HG03095 (cell line): ENCODE measurements at regions not wholly inside any gene's neighbourhood (a gene's known extent, or its start where the extent isn't known, plus 50 kb on each side); places are given as distances from the start of the nearest gene placed in this dataset.

ENCODE experiments used
- ATAC-seq: cut with Tn5 transposase; IDR thresholded peaks from one replicate; pipeline ENCODE4 v1.9.1; 2021; ENCODE audit warnings: moderate library complexity; ENCODE audit not compliant: unreplicated experiment

DNA sequence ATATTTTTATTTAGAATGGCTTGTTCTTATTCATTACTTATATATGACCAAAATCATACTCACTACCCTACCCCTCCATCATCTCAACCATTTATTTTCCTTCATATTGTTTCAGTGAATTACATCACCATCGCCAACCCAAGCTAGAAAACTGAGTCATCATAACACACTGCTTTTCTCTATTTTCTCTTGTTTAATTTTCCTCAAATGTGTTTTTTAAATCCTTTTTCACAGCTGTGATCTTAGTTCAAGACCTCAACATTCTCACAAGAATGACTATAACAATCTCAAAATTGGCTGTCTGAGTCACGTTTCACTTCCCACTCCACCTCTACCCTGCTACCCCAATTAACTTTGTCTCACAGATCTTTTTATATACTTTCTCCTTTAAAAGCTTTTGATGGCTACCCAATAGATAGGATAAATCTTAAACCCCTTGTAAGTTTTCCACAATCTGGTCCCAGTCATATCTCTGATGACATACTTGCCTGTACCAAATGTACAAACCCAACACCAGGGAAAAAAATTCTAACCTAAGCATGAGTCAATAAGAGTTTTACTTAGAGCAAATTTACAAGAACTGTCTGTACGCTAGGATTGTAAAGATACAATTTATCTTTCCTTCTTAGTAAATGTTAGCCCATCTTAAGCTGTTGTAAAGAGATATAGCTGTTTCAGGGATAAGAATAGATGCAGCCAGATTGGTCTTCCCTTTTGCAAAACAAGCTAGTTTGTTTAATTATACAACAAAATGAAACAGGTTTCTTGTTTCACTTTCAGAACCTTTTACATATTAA is 635.1 kb upstream of the SLC39A10 start:
- ATAC-seq, result peak; percentile 69

DNA sequence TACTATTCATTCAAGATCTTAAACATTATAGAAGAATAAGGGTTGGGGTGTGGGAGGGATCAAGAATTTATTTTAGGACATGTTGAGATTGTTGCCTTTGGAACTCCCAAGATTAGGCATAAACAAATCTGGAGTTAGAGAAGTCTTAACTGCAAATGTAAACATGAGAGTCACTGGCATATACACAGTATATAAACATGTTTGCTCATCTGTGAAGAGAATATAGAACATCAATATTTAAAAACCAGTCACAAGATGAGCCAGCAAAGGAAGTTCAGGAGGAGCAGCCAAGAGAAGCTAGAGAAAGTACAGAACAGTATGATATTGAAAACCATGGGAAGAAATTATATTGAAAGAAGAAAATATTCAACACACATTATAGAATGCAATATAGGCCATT is 638.6 kb upstream of the SLC39A10 start:
- no peak for ATAC-seq

DNA sequence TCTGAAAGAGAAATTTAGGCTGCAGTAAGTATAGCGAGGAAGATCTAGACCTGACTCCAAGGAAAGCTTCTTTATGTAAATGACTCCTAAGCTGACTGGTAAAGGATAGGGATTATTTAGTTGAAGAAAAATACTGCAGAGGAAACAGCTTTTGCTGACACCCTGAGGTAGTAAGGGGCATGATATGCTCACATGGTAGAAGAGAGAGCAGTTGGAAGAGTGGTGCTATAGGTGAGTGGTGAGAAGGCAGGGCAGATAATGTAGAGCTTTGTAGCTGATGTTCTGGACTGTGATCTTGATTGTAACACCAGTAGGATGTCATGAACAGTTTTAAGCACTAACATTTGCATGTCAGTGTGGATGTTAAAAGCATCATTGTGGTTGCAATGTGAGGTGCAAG is 639.1 kb upstream of the SLC39A10 start:
- ATAC-seq, result no peak

DNA sequence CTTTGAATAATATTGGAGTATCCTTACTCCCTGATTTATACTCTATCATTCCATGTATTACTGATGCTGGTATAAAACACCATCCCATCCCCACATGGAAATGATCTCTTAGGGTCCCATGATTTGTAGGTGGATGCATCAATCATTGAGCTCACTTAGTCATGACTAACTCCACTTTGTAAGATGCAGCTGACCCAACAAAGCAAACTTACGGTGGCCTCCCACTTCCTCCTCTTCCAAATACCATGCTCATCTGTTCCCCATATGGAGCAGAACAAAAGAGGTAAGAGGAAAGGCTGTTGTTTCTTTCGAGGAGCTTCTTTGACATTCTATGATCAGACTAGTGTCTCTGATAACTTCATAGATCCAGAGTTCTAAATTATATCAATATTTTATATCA is 640.2 kb upstream of the SLC39A10 start:
- ATAC-seq, result no peak

DNA sequence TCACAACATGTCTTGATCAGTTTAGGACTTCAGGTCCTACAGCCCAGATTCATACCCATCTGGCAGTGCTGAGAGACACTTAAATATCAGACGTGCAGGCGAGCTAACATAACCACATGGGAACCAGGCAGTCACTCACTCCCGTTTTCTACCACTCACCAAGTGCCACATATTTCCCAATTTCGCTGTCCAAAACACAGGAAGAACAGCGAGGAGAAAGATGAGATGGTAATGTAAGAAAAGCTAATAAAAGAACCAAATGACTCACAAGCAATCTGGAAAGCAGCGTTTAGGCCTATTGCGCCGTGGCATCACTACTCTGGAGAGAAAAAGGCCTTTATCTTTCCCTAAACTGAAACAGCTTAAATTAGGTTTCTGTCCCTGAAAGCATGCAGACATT is 647.8 kb upstream of the SLC39A10 start:
- no peak for ATAC-seq

DNA sequence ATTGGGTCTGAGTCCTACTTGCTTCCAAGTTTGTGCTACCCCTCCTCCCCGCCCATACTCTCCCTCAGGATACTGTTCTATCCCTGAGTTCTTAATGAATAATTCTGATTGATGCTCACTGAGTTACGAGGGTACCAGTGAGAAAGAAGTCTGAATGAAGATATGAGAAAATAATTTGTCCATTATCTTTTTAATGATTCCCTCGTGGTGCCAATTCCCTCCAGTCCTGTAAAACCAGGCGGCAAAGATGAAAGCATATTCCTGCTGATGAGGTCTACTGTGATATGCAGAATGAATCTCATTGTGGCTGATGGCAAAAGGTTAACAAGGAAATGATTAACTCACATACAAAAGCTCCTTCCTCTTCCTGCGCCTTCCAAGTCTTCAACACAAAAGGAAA is 650.2 kb upstream of the SLC39A10 start:
- ATAC-seq, result no peak

DNA sequence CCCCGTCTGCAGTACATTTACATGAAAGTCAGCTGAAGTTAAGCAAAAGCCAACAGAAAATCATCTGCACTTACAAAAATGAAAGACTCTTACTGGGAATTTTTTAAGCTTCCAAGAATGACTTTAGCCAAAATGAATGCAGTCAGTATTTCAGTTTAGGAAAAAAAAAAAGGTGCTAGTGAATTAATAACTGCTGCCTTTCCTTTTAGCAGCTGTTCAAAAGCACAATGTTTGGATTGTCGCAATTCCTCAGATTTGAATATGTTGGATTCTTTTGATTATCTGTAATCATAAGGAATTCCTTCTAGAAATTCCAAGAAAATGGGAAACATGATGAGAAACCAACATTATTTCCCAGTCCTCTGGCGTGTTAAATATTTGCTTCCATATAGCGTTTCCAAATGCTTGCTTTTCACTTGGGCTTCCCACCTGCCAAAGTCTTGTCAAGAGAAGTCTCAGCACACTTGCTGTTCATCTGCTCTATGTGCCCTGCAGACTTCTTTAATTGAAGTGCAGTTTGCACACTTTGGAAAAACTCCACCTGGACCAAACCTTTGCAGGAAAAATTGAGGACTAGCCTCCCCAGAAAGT is 653.0 kb upstream of the SLC39A10 start:
- ATAC-seq, result no peak

DNA sequence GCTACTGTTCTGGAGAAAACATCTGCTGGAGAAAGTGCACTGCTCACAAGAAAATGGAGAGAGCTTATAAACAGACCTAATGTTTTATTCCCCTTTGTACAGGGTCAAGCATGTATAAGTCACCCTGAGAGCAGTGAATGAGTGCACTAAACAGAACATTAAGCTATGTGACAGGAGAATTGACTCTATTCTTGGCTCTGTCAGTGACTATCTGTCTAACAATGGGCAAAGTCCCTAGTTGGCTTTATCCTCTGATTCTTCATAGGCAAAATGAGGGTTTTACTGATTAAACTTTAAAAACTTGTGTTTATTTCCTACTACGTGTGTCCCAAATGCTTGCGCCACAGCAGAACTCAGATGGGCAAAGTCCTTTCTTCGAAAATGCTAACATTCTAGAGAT is 655.1 kb upstream of the SLC39A10 start:
- no peak for ATAC-seq

DNA sequence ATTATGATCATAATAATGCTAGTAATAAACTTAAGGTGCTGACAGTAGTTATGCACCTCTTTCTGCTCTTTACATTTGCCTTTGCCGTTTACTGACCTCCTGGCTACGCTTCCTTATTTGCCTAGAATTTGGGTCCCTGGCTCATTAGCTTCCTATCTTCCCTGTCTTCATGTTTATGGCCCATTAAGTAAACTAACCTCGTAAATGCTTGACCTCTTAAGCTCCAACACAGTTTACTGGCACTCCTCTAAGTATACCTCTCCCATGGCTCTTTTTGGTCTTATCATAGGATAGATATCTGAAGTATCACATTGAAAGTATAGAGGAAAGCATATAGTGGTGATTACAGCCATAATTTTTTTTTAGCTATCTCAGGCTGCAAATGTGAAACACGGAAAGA is 657.3 kb upstream of the SLC39A10 start:
- ATAC-seq, result no peak

DNA sequence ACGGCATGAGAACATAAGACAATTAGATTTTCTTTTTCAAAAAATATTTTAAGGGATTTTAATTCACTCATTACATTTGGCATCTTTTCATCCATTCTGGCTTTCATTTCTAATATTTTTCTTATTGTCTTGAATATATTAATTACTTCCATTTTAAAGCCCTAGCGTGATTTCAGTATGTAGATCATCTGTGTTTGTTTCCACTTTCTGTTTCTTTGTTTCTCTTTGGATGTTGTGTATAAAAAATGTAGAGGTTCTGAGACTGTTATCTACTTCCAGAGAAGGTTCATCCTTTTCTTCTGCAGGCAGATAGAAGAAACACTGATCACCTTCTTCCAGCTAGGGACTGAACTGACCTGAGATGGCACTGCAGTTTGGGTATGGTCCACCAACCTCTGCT is 664.4 kb upstream of the SLC39A10 start:
- no peak for ATAC-seq

DNA sequence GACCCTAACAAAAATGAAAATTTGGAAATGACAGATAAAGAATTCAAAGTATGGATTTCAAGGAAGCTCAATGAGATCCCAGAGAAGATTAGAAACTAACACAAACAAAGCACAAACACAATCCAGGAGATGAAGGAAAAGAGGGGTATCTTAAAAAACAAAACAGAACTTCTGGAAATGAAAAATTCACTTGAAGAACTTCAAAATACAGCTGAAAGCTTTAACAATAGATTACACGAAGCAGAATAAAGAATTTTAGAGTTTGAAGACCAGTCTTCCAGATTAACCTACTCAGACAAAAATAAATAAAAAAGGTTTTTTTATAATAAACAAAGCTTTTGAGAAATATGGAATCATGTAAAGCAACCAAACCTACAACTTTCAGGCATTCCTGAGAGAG is 671.8 kb upstream of the SLC39A10 start:
- no peak for ATAC-seq

DNA sequence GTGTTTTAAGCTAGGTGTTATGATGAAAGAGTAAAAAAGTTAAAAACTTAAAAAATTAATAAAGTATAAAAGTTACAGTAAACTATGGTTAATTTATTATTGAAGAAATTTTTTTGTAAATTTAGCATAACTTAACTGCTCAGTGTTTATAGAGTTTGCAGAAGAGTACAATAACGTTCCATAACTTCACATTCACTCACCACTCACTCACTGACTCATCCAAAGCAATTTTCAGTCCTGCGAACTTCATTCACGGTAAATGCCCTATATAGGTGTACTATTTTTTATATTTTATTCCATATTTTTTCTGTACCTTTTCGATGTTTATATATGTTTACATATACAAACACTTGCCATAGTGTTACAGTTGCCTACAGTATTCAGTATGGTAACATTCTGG is 694.8 kb upstream of the SLC39A10 start:
- no peak for ATAC-seq

DNA sequence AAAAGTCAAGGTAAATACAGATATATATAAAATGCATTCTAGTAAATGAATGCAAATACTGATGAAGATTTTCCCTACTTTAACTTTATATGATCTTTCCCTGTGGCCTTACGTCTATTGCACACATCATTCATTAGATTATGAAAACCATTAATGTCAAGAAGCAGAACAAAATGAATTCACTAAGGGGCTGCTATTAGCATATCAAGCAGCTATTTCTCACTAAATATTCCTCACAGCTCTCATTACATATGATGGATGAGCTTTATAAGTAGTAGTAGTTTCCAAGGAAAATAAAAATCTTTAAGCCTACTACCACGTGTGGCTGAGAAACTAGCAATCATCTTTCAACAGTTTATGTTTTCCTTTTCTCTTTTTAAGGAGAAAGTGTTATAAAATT is 702.8 kb upstream of the SLC39A10 start:
- no peak for ATAC-seq

DNA sequence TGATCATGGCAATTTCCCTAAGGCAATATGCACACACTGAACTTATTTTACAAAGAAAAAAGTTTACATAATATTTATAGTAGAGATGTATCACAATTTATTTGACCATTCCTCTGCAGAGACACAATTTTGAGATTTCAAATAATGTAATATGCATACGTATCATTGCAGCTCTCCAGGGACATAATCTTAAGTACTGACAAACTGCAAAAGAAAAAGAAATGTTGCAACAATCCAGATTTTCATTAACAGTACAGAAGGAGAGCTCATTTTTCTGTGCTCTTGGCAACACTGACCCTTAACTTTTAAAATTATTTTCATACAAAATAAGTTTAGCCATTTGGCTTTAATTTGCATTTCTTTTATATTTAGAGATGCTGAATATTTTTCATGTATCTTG is 710.2 kb upstream of the SLC39A10 start:
- ATAC-seq, result no peak

DNA sequence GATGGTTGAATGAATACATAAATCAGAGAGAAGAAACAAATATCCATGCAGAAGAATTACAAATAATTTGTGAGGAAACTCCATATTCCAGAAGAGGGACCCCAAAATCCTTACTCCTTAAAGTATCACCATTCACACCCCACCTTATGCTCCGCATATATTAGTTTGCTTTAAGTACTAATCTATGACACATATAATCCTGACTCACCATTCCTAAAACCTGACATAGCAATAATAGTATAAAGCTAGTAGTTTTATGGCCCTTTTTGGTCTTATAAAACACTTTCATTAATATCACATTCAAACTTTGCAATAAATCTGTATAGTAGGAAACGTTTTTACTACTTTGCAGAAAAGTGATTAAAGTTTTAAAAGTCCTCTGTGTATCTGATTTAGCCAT is 719.0 kb upstream of the SLC39A10 start:
- ATAC-seq, result no peak

DNA sequence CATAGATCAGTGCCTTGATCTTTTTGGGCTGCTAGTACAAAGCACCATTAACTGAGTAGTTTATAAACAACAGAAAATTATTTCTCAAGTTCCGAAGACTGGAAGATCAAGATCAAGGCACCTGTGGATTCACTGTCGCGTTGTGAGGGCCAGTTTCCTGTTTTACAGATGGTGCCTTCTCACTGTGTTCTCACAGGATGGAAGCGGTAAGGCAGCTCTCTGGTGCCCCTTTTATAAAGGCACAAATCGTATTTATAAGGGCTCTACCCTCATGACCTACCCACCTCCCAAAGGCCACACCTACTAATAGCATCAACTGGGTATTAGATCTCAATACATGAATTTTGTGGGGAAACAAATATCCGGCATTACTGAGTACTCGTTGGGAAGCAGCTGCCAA is 729.5 kb upstream of the SLC39A10 start:
- ATAC-seq, result no peak

DNA sequence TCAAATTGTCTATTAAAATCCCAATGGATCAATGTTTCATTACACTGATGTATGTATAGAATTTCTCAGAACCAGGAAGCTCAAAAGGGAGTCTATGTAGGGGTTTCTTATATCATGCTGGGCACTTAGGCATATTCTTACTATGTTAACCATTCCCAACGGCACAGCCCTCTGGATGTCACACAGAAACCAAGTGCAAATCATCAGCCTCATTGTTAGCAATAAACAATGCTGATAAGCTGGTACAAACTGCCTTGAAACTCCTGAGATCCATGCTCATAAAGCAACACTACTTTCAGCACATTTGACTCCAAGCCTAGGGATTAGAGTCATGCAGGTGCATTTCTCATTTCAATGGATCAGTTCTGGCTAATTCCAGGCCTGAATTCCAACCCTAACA is 730.2 kb upstream of the SLC39A10 start:
- no peak for ATAC-seq

DNA sequence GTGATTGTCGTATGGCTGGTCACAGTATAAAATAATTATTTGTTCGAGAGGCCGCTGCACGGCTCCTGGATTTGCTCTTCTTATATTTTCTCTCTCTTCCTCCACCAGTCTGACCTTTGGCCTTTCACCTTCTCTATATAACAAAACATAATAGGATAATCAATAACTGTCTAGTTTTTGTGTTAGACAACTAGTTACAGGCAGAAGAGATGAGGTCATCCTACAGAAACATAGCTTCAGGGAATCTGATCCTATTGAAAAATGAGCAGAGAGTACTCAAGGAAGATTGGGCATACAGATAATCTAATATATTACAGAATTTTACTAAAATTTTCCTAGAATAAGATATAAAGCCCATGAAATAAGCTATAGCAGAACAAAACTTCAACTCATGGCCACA is 731.3 kb upstream of the SLC39A10 start:
- ATAC-seq, result no peak

DNA sequence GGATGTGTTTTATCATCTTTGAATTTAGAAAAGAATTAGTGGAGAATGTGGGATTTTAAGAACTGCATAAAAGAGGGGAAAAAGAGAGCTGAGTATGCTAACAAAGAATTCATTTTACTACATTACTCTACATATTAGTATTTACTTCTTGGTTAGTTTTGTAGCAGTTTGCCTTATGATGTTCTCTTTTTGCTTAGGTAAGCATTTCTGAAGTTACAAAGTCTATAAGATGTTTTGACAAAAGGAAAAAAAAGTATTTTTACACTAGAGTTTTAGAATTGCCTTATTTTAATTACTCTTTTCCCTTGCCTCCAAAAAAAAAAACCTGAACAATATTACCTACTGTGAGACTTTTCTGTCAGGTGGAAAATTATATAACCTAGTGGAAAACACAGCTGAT is 739.5 kb upstream of the SLC39A10 start:
- ATAC-seq, result no peak

DNA sequence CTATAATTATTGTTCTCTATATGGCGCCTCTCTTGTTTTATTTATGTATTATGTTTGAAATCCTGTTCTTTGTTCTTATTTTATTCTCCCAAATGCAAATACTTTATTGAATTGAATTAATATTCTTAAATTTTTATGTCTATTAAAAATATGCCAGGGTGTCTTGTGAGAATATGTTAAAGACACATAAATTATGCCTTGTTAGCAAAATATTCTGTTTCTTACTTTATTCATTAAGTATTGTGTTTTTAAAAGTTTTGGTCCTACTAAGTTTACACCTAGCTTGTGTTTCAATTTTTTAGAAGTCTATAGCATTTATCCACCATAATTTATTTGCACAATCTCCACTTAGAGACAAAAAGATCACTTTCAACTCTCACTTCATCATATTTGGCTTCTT is 741.5 kb upstream of the SLC39A10 start:
- no peak for ATAC-seq

DNA sequence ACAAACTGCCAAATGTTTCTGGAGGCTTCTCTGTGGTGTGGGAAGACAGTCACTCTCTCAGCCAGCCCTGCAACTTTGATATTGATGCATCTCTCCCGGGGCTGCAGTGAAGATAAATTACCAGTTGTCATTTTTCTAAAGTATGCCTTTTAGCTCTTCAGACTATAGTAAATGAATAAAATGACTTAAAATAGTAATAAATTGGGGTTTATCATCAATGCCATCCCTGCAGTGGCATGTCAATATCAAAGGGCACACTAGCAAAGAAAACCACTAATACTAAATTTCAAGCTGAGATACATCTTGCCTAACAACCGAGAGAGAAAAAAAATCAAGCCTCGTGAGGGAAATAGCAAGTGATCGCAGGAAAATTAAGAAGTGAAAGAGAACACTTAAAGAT is 749.5 kb upstream of the SLC39A10 start:
- no peak for ATAC-seq

DNA sequence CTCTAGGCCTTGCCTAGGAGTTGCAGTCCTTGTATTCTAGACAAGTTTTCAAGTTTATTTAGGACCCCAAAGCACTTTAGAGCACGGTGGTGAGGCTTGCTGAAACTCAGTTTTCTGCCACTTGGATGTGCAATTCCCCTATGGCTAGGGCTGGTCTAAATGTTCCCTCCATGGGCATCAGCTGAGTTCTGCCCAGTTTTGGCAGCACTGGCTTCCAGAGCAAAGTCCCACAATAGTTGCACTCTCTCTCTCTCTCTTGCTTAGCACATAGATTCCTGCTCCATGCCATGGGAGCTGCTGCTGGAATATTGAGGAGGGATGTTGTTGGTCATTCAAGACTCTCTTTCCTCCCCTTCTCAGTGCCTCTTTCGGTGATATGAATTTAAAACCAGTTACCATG is 760.2 kb upstream of the SLC39A10 start:
- ATAC-seq, result no peak

DNA sequence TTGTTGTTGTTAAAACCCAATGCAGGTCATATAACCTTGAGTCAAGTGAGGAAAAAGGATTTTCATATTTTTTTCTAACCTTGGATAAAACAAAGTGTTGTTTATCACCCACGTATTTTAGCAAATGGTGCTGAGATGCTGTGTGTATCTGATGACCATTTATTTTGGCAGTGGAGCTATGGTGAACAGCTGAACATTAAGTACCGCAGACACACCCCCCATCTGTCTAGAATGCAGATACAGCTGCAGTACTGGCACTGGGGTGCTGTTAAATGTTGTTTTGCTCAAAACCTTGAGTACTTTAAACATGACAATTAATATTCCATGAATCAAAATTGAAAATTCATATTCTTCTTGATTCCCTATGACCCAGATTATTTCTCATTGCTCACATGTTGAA is 773.3 kb upstream of the SLC39A10 start:
- no peak for ATAC-seq
